ENCODE measurements at regions not wholly inside any gene's neighbourhood (a gene's known extent, or its start where the extent isn't known, plus 50 kb on each side); places are given as distances from the start of the nearest gene placed in this dataset.

- TF ChIP-seq POLR2A (IDR thresholded peaks at IDR 0.05): no peak
- TF ChIP-seq, protein P1, sequence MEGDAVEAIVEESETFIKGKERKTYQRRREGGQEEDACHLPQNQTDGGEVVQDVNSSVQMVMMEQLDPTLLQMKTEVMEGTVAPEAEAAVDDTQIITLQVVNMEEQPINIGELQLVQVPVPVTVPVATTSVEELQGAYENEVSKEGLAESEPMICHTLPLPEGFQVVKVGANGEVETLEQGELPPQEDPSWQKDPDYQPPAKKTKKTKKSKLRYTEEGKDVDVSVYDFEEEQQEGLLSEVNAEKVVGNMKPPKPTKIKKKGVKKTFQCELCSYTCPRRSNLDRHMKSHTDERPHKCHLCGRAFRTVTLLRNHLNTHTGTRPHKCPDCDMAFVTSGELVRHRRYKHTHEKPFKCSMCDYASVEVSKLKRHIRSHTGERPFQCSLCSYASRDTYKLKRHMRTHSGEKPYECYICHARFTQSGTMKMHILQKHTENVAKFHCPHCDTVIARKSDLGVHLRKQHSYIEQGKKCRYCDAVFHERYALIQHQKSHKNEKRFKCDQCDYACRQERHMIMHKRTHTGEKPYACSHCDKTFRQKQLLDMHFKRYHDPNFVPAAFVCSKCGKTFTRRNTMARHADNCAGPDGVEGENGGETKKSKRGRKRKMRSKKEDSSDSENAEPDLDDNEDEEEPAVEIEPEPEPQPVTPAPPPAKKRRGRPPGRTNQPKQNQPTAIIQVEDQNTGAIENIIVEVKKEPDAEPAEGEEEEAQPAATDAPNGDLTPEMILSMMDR (IDR thresholded peaks at IDR 0.05): no peak
Observed at GRCh38 chr1:114330451-114330983, 176.8 kb upstream of the SYT6 start.

Data from testis (tissue), 2 donors.